ENCODE measurements at regions not wholly inside any gene's neighbourhood (a gene's known extent, or its start where the extent isn't known, plus 50 kb on each side); places are given as distances from the start of the nearest gene placed in this dataset.

GRCh38 chr13:34627509-34628208, 314.4 kb upstream of the NBEA start:
- Mint-ChIP-seq H3K36me3 (no peaks in the 10 kb centered on the region), H3K27me3 (no peaks in the 10 kb centered on the region), H3K4me1 (ENCODE audit: low read depth in 2 of 2) (no peaks in the 10 kb centered on the region), H3K9me3 (peaks cover 7% of the 10 kb centered on the region), H3K4me3 (no peak overlapping the region), H3K27ac (no peak overlapping the region)
- ATAC-seq (no peak), DNase-seq (ENCODE audit: low spot score) (no peak)

DNA sequence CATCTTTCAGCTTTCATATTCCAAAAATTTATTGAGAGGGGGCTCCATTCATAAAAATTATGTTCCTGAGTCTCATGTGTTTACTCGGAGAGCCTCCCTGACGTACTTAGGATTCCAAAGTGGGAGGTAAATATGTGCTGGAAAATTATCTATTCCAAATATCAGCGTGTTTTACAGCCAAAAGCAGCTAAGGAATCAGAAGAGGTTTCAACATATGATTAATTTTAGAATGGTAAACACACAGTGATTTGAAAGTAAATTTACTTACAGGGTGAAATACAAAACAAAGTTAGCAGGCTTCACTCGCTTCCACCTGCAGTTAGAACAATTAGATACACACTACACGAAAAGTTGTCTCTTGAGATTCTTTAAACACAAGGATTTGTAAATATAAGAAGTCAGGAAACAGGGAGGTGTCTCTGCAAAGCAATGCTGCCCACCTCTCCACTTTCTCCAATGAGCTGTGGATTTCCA, 313.8 kb upstream of the NBEA start:
- DNase-seq (ENCODE audit: low spot score), result no peak
- ATAC-seq, result no peak
- no peaks in the 10 kb centered on the region for H3K27me3 Mint-ChIP-seq
- no peaks in the 10 kb centered on the region for H3K4me1 Mint-ChIP-seq (ENCODE audit: low read depth in 2 of 2)
- H3K27ac Mint-ChIP-seq, result no peak overlapping the region
- H3K9me3 Mint-ChIP-seq, result peaks cover 7% of the 10 kb centered on the region
- no peak overlapping the region for H3K4me3 Mint-ChIP-seq
- H3K36me3 Mint-ChIP-seq, result no peaks in the 10 kb centered on the region

- no peak overlapping the region for H3K4me3 Mint-ChIP-seq
- peaks cover 20% of the 10 kb centered on the region for H3K9me3 Mint-ChIP-seq
- DNase-seq (ENCODE audit: low spot score) (no peak), ATAC-seq (no peak)
- no peaks in the 10 kb centered on the region for H3K4me1 Mint-ChIP-seq (ENCODE audit: low read depth in 2 of 2)
- H3K27me3 Mint-ChIP-seq, result no peaks in the 10 kb centered on the region
- H3K27ac Mint-ChIP-seq, result no peak overlapping the region
- no peaks in the 10 kb centered on the region for H3K36me3 Mint-ChIP-seq
Observed at GRCh38 chr13:34634448-34634847, 307.6 kb upstream of the NBEA start.

DNA sequence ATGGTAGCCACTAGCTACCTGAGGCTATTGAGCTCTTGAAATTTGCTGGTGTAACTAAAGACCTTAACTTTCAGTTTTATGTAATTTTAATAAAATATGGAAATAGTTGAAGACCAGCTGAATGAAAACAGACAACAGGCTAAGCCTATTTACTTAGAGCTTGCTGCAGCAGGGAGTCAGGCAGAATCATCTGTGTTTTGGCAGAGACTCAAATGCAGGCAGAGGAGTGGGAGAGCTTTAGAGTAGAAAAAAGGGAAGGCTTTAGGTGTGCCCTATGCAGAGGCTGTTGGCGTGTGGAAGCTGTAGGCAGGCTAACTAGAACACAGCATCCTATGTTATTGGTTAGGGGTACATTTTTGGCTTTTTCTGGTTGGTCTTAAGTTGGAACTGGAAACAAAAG, 304.9 kb upstream of the NBEA start:
- H3K27me3 Mint-ChIP-seq, result no peaks in the 10 kb centered on the region
- DNase-seq (ENCODE audit: low spot score) (no peak), ATAC-seq (no peak)
- H3K27ac Mint-ChIP-seq, result no peak overlapping the region
- no peak overlapping the region for H3K4me3 Mint-ChIP-seq
- H3K36me3 Mint-ChIP-seq, result no peaks in the 10 kb centered on the region
- H3K4me1 Mint-ChIP-seq (ENCODE audit: low read depth in 2 of 2), result no peaks in the 10 kb centered on the region
- peaks cover 16% of the 10 kb centered on the region for H3K9me3 Mint-ChIP-seq

DNA sequence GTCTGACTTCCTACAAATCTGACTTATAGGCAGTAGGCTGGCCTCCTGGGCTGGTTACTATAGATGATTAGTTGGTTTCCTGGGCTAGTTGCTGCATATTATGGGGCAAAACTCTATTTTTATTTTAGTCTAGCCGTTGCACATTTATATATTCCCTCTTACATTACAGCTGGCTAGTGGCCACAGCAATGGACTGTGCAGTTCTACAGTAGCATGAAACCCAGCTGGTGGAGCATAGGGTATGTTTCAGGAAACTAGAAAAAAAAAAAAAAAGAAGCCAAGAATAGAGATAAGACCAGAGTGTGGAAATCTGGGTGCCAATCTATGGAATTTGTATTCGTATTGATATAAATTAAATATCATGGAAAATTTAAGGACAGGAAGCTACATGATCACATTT, 304.4 kb upstream of the NBEA start:
- DNase-seq (ENCODE audit: low spot score) (no peak), ATAC-seq (no peak)
- no peak overlapping the region for H3K27ac Mint-ChIP-seq
- peaks cover 16% of the 10 kb centered on the region for H3K9me3 Mint-ChIP-seq
- H3K4me1 Mint-ChIP-seq (ENCODE audit: low read depth in 2 of 2), result no peaks in the 10 kb centered on the region
- H3K27me3 Mint-ChIP-seq, result no peaks in the 10 kb centered on the region
- H3K4me3 Mint-ChIP-seq, result no peak overlapping the region
- H3K36me3 Mint-ChIP-seq, result no peaks in the 10 kb centered on the region

- no peak for ATAC-seq
- Mint-ChIP-seq H3K27ac (no peak overlapping the region), H3K36me3 (no peaks in the 10 kb centered on the region), H3K27me3 (no peaks in the 10 kb centered on the region), H3K4me1 (ENCODE audit: low read depth in 2 of 2) (no peaks in the 10 kb centered on the region), H3K9me3 (peaks cover 16% of the 10 kb centered on the region), H3K4me3 (no peak overlapping the region)
- no peak for DNase-seq (ENCODE audit: low spot score)
Observed at GRCh38 chr13:34638897-34639296, 303.2 kb upstream of the NBEA start.

- peaks cover 16% of the 10 kb centered on the region for H3K9me3 Mint-ChIP-seq
- no peak overlapping the region for H3K27ac Mint-ChIP-seq
- H3K36me3 Mint-ChIP-seq, result no peaks in the 10 kb centered on the region
- H3K4me3 Mint-ChIP-seq, result no peak overlapping the region
- no peaks in the 10 kb centered on the region for H3K27me3 Mint-ChIP-seq
- no peak for ATAC-seq
- DNase-seq (ENCODE audit: low spot score), result no peak
- no peaks in the 10 kb centered on the region for H3K4me1 Mint-ChIP-seq (ENCODE audit: low read depth in 2 of 2)
Observed at GRCh38 chr13:34640179-34640992, 301.7 kb upstream of the NBEA start.

- ATAC-seq (no peak), DNase-seq (ENCODE audit: low spot score) (no peak)
- H3K27ac Mint-ChIP-seq, result no peak overlapping the region
- no peak overlapping the region for H3K4me3 Mint-ChIP-seq
- no peaks in the 10 kb centered on the region for H3K27me3 Mint-ChIP-seq
- H3K9me3 Mint-ChIP-seq, result peaks cover 18% of the 10 kb centered on the region
- no peaks in the 10 kb centered on the region for H3K36me3 Mint-ChIP-seq
- H3K4me1 Mint-ChIP-seq (ENCODE audit: low read depth in 2 of 2), result no peaks in the 10 kb centered on the region
Observed at GRCh38 chr13:34640993-34641330, 301.1 kb upstream of the NBEA start.

DNA sequence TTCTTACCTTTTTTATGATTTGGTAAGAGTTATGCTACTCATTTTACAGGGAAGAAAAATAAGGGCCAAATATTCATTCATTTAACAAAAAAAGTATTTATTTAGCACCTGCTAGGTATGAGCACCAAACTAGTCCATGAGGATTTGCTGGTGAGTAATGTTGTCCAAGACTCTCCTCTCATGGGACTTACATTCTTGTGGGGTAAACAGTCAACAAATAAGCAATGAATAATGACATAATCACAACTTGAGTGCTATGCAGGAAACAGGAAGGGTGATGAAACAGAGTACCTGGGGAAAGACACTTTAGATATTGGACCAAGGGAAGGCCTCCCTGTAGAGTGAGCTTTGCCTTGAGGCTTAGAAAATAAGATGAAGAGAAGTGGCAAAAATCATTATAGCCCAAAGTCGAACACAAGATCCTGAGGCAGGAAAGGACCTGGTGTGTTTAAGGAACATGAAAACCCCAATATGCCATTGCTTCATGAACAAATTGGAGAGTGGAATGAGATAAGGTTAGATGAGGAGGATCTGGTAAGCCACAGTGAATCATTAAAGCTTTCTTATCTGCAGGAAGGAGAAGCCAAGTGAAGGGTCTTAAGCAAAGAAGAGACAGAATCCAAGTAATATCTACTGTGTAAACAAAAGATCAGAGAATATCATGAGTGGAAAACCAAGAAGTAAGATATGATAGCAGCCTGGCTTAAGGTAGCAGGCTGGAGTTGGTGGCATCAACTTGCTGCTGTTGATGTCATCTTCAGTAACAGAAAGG, 294.5 kb upstream of the NBEA start:
- H3K4me1 Mint-ChIP-seq (ENCODE audit: low read depth in 2 of 2), result no peaks in the 10 kb centered on the region
- no peak overlapping the region for H3K27ac Mint-ChIP-seq
- H3K4me3 Mint-ChIP-seq, result no peak overlapping the region
- H3K27me3 Mint-ChIP-seq, result no peaks in the 10 kb centered on the region
- H3K36me3 Mint-ChIP-seq, result no peaks in the 10 kb centered on the region
- peaks cover 20% of the 10 kb centered on the region for H3K9me3 Mint-ChIP-seq
- DNase-seq (ENCODE audit: low spot score) (no peak), ATAC-seq (no peak)

- H3K27me3 Mint-ChIP-seq, result no peaks in the 10 kb centered on the region
- no peak overlapping the region for H3K27ac Mint-ChIP-seq
- H3K4me3 Mint-ChIP-seq, result no peak overlapping the region
- H3K4me1 Mint-ChIP-seq (ENCODE audit: low read depth in 2 of 2), result no peaks in the 10 kb centered on the region
- ATAC-seq, result no peak
- H3K36me3 Mint-ChIP-seq, result peaks cover 6% of the 10 kb centered on the region
- DNase-seq (ENCODE audit: low spot score), result no peak
- peaks cover 8% of the 10 kb centered on the region for H3K9me3 Mint-ChIP-seq
Observed at GRCh38 chr13:34654203-34654602, 287.9 kb upstream of the NBEA start.

- peaks cover 6% of the 10 kb centered on the region for H3K36me3 Mint-ChIP-seq
- no peak overlapping the region for H3K4me3 Mint-ChIP-seq
- no peaks in the 10 kb centered on the region for H3K4me1 Mint-ChIP-seq (ENCODE audit: low read depth in 2 of 2)
- no peak for ATAC-seq
- DNase-seq (ENCODE audit: low spot score), result no peak
- H3K27me3 Mint-ChIP-seq, result no peaks in the 10 kb centered on the region
- H3K27ac Mint-ChIP-seq, result no peak overlapping the region
- peaks cover 8% of the 10 kb centered on the region for H3K9me3 Mint-ChIP-seq
Observed at GRCh38 chr13:34654647-34655046, 287.4 kb upstream of the NBEA start.

- no peak for ATAC-seq
- no peak overlapping the region for H3K27ac Mint-ChIP-seq
- no peaks in the 10 kb centered on the region for H3K4me1 Mint-ChIP-seq (ENCODE audit: low read depth in 2 of 2)
- peaks cover 8% of the 10 kb centered on the region for H3K9me3 Mint-ChIP-seq
- DNase-seq (ENCODE audit: low spot score), result no peak
- H3K27me3 Mint-ChIP-seq, result no peaks in the 10 kb centered on the region
- H3K36me3 Mint-ChIP-seq, result peaks cover 6% of the 10 kb centered on the region
- no peak overlapping the region for H3K4me3 Mint-ChIP-seq
Observed at GRCh38 chr13:34655554-34655953, 286.5 kb upstream of the NBEA start.

- Mint-ChIP-seq H3K4me1 (ENCODE audit: low read depth in 2 of 2) (no peaks in the 10 kb centered on the region), H3K36me3 (peaks cover 6% of the 10 kb centered on the region), H3K27ac (no peak overlapping the region), H3K27me3 (no peaks in the 10 kb centered on the region), H3K9me3 (peaks cover 13% of the 10 kb centered on the region), H3K4me3 (no peak overlapping the region)
- ATAC-seq (no peak), DNase-seq (ENCODE audit: low spot score) (no peak)
Observed at GRCh38 chr13:34657716-34658115, 284.4 kb upstream of the NBEA start.
